Heart left ventricle (tissue), 16 donors: ENCODE measurements at regions not wholly inside any gene's neighbourhood (a gene's known extent, or its start where the extent isn't known, plus 50 kb on each side); places are given as distances from the start of the nearest gene placed in this dataset.

ENCODE experiments used
- ATAC-seq, 4 donors: fragments of 200-7000 bp; cut with Tn5 transposase; one replicate each; pipeline ENCODE4 v1.9.1; 2020 to 2022; ENCODE audit warnings: moderate library complexity in 4 of 4, mild to moderate bottlenecking in 3 of 4, moderate number of reproducible peaks in 1 of 4
- DNase-seq, 5 donors: peaks; one replicate each; pipeline ENCODE4 v3.0.0-alpha.2; 2020
- H3K27ac ChIP-seq, 12 donors: fragments of 200-600 bp; sonication (generic) in 4 of 12; one replicate each; pipeline versions ENCODE4 v1.5.0 to v1.8.0; 2016 to 2022; ENCODE audit warnings: mild to moderate bottlenecking in 2 of 12
- H3K27me3 ChIP-seq, 9 donors: fragments of 200-600 bp; sonication (generic) in 2 of 9; one replicate each; pipeline versions ENCODE4 v1.5.1 to v1.8.0; 2016 to 2022; ENCODE audit warnings: mild to moderate bottlenecking in 3 of 9
- H3K36me3 ChIP-seq, 9 donors: fragments of 200-600 bp; sonication (generic) in 2 of 9; one replicate each; pipeline versions ENCODE4 v1.5.0 to v1.8.0; 2018 to 2022; ENCODE audit warnings: mild to moderate bottlenecking in 2 of 9
- H3K4me1 ChIP-seq, 12 donors: fragments of 200-600 bp; sonication (generic) in 4 of 12; one replicate each; pipeline versions ENCODE4 v1.5.0 to v1.8.0; 2016 to 2022; ENCODE audit warnings: mild to moderate bottlenecking in 3 of 12
- H3K4me3 ChIP-seq, 12 donors: fragments of 200-600 bp; sonication (generic) in 4 of 12; one replicate each; pipeline versions ENCODE4 v1.5.0 to v1.8.0; 2017 to 2022; ENCODE audit warnings: mild to moderate bottlenecking in 9 of 12, moderate library complexity in 4 of 12
- H3K9me3 ChIP-seq, 12 donors: fragments of 200-600 bp; sonication (generic) in 4 of 12; one replicate each; pipeline versions ENCODE4 v1.5.0 to v1.8.0; 2016 to 2022; ENCODE audit warnings: mild to moderate bottlenecking in 1 of 12
- POLR2A ChIP-seq, 2 donors: fragments of 450-650 bp; IDR thresholded peaks; one replicate each; pipeline ENCODE4 v1.6.1; 2017; ENCODE audit warnings: antibody characterized with exemption in 2 of 2, mild to moderate bottlenecking in 2 of 2, moderate library complexity in 2 of 2
- WGBS, 4 donors: extraction: QIAGEN DNeasy Blood & Tissue Kit in 2 of 4; methylation state at CpG; one replicate each; pipeline versions ENCODE4 v1.1.5 to v1.1.7; 2013 to 2018; 5-methylcytosine and 5-hydroxymethylcytosine counted together
- intact Hi-C, 10 donors: fragments of 100-400 bp; cut with DNase I; formaldehyde crosslinking; loops; one replicate each; pipeline versions ENCODE4 v1.11.1 to v1.14.2; 2022
- TF ChIP-seq, protein P1 (sequence below), 12 donors: fragments of 200-600 bp; sonication (generic) in 4 of 12; IDR thresholded peaks; one replicate each; pipeline versions ENCODE4 v1.5.0 to v1.8.0; 2018 to 2022; ENCODE audit warnings: antibody characterized with exemption in 12 of 12, mild to moderate bottlenecking in 5 of 12
- donor health status: ischemic (EF 13 %, LVEDD 7.1; RV severe dilation, severe dysfunction).
- donor health status: healthy with polysubstance abuse.
- donor health status: DM: no; HTN: yes; CAD: no.
- donor health status: DM: no; HTN: no; CAD: no.
- donor health status: ischemic (EF 25% LVEDD 6.9; RV normal size, moderate dysfunction).
- donor health status: ischemic (EF 25% LVEDD 5.7; RV mildly dilated, moderate dysfunction).
- donor health status: healthy.
- donor health status: DM: yes; HTN: yes; CAD: no.
- donor health status: ischemic (EF 35%, LVEDD 5.7; RV mildly dilated, moderate dysfunction).
- donor health status: nonischemic (EF 11% LVEDD 7.7; RV severe dilation, severe dysfunction).
- donor health status: DM: yes; HTN: yes; CAD: no.
- donor health status: PGD.
- donor health status: ischemic (EF 29% LVEDD 5.4; RV normal size, mild dysfunction).
- donor health status: nonischemic (EF 23%, LVEDD 6.1; RV moderate dilation, normal function).

DNA sequence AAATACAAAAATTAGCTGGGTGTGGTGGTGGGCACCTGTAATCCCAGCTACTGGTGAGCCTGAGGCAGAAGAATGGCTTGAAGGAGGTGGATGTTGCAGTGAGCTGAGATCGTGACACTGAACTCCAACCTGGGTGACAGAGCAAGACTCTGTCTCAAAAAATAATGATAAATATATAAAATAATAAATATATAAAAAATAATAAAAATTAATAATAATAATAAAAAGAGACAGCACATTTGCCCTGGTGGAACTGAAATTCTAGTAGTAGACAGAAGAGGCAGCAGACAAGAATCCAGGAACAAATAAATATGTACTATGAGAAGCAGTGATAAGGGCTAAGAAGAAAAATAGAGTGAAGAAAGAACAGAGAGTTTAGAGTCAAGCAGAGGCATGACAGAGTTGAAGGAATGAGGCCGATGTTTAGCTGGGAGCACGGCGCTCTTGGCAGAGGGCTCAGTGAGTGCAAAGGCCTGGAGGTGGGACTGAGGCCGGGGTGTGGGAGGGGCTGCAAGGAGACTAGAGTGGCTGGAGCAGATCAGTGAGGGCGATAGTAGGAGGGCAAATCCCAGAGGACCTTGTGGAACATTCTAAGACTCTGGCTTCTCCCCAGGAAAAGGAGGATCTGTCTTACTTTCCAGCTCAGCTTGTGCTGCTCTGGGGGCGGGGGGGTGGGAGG is 410.3 kb downstream of the MN1 start:
- Histone ChIP-seq H3K4me1 (peaks cover 0 to 12% (median 0%) of the 10 kb centered on the region in 12 donors), H3K27me3 (peaks cover 0 to 22% (median 0%) of the 10 kb centered on the region in 9 donors)
- DNase-seq: peak; percentile 52 to 77 (median 58)

DNA sequence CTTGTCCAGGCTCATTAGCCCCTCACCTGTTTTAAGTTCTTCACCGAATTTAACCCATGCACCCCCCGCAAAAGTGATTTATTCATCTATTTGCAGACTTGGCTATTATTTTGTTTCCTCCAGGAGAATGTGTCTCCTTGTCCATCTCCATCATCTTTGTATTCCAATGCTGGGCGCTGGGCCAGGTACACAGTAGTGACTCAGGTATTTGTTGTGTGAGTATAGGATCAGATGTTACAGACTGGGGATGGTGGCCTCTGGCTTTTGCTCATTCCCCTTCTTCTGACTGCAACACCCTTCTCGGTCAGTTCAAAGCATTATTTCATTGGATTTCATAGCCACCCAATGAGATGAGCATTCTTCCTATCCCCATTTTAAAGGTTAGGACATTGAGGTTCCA is 408.2 kb downstream of the MN1 start:
- H3K27me3 ChIP-seq: peaks cover 0 to 12% (median 0%) of the 10 kb centered on the region in 9 donors
- DNase-seq (no peak), ATAC-seq (no peak)
- no peaks in the 10 kb centered on the region for H3K36me3 ChIP-seq
- H3K27ac ChIP-seq: no peak overlapping the region
- TF ChIP-seq POLR2A (IDR thresholded peaks at IDR 0.05): no peak
- TF ChIP-seq, protein P1, sequence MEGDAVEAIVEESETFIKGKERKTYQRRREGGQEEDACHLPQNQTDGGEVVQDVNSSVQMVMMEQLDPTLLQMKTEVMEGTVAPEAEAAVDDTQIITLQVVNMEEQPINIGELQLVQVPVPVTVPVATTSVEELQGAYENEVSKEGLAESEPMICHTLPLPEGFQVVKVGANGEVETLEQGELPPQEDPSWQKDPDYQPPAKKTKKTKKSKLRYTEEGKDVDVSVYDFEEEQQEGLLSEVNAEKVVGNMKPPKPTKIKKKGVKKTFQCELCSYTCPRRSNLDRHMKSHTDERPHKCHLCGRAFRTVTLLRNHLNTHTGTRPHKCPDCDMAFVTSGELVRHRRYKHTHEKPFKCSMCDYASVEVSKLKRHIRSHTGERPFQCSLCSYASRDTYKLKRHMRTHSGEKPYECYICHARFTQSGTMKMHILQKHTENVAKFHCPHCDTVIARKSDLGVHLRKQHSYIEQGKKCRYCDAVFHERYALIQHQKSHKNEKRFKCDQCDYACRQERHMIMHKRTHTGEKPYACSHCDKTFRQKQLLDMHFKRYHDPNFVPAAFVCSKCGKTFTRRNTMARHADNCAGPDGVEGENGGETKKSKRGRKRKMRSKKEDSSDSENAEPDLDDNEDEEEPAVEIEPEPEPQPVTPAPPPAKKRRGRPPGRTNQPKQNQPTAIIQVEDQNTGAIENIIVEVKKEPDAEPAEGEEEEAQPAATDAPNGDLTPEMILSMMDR (IDR thresholded peaks at IDR 0.05): no peak
- WGBS, 4 donors: 87 to 92% (median 89%) methylated on average over 4 of the region's 4 CpGs
- no peaks in the 10 kb centered on the region for H3K9me3 ChIP-seq
- peaks cover 0 to 12% (median 0%) of the 10 kb centered on the region in 12 donors for H3K4me1 ChIP-seq
- H3K4me3 ChIP-seq: no peak overlapping the region
- intact Hi-C loops: no loop called here

More for the DNA sequence above, 410.3 kb downstream of the MN1 start:
- no peaks in the 10 kb centered on the region for H3K36me3 ChIP-seq
- H3K9me3 ChIP-seq: no peaks in the 10 kb centered on the region
- ATAC-seq: peak; percentile 70 to 88 (median 72)
- H3K27ac ChIP-seq: no peak overlapping the region
- intact Hi-C loops: no loop called here
- H3K4me3 ChIP-seq: no peak overlapping the region
- no peak for TF ChIP-seq POLR2A (IDR thresholded peaks at IDR 0.05)
- TF ChIP-seq, protein P1 (IDR thresholded peaks at IDR 0.05): peak in 1 of 12 donors; percentile 19
- WGBS, 4 donors: 32 to 42% (median 33%) methylated on average over 7 of the region's 7 CpGs

DNA sequence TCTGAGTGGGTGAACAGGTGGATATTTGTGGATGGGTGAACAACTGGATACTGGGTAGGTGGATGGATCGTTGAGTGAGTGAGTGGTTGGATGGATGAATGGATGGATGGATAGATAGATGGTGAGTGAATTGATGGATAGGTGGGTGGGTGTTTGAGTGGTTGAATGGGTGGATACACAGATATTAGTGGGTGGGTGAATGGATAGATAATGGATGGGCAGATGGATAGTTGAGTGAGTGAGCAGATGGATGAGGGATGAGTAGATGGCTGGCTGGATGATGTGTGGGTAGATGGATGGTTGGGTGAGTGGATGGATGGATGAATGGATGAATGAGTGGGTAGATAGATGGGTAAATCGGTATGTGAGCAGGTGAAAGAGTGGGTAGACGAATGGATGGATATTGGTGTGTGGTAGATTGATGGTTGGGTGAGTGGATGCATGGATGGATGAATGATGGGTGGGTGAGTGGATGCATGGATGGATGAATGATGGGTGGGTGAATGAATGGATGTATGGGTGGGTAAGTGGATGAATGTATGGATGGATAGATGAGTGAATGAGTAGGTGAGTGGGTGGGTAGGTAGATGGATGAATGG is 406.7 kb downstream of the MN1 start:
- H3K27ac ChIP-seq: no peak overlapping the region
- H3K4me1 ChIP-seq: peaks cover 0 to 12% (median 0%) of the 10 kb centered on the region in 12 donors
- intact Hi-C loops: loop anchor here in 1 of 10 donors (5.0 kb wide), 1 partner anchor 52 kb away; no protein-coding TSS in a partner anchor
- H3K9me3 ChIP-seq: no peaks in the 10 kb centered on the region
- ATAC-seq (no peak), DNase-seq (no peak)
- H3K36me3 ChIP-seq: no peaks in the 10 kb centered on the region
- H3K27me3 ChIP-seq: peaks cover 0 to 5% (median 0%) of the 10 kb centered on the region in 9 donors
- no peak for TF ChIP-seq POLR2A (IDR thresholded peaks at IDR 0.05)
- TF ChIP-seq, protein P1 (IDR thresholded peaks at IDR 0.05): no peak
- 87 to 91% (median 89%) methylated on average over 3 of the region's 3 CpGs for WGBS, 4 donors
- no peak overlapping the region for H3K4me3 ChIP-seq
